ENCODE measurements at regions not wholly inside any gene's neighbourhood (a gene's known extent, or its start where the extent isn't known, plus 50 kb on each side); places are given as distances from the start of the nearest gene placed in this dataset.

GRCh38 chr10:7485244-7485556 lies 74.4 kb upstream of the SFMBT2 start:
- TF ChIP-seq CTCF (IDR thresholded peaks at IDR 0.05; ENCODE audit: insufficient read depth, low read length, poor library complexity, severe bottlenecking), result no peak
- TF ChIP-seq EZH2phosphoT487 (conservative IDR thresholded peaks at IDR 0.05; ENCODE audit: low read length), result no peak
